NCI-H1694 treated with DMSO at 0.1 percent for 48 hours (cell line): ENCODE measurements at regions not wholly inside any gene's neighbourhood (a gene's known extent, or its start where the extent isn't known, plus 50 kb on each side); places are given as distances from the start of the nearest gene placed in this dataset.
A peak's percentile ranks its signal among the peaks of the same experiment; 100 is the strongest.

Source experiments
- DNase-seq: peaks from one replicate; lab custom pipeline; 2025; lab: John Stamatoyannopoulos, UW

DNA sequence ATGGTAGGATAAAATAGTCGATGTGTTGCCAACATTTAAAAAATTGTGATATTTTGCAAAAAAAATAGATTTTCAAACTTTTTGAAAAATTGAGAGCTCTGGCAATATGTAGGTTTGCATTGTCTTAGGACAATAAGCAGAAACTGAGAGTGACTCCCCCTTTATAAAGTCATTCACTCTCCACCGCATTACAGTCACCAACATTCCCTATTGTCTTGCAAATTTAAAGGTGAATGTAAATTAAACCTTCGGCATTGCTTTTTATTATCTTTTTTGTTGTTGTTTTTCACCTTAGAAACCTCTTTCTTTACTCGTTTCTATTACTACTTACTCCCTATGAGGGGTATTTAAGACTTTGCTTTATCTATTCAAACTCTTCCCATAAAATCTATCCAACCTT lies 944.2 kb downstream of the DTWD2 start:
- DNase-seq, result no peak

DNA sequence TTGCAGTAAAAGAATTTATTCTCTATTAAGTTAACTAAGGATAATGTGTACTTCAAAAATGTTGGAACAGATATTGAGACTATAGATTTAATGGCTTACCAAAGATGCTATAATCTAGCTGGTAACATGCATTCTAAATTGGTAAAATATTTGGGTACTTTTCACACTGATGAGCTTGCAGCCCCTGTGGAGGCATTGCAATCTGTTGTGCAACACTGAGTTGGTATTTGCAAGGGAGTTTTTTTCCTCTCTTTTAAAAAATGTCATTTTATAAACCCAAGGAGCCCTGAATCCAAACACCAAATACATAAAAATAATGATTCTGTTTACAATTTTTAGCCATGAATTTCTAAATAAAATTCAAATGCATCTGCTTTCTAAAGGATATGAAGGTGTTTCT lies 944.8 kb downstream of the DTWD2 start:
- no peak for DNase-seq

DNA sequence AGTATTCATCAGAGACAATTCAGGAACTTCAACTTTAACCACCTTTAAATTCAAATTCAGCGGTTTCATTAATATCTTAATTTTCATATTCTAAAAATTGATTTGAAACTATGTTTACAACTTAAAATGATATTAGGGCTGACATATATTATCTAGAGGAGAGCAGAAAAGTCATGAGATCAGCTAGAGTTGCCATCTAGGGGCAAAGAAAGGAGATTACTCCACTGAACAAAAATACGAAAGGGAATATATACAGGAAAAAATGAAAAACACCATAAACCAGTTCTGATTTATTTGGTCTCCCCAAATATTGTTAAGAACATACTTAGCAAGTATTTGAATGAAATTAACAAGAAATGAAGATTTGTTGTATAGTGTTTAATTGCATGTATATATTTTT lies 946.3 kb downstream of the DTWD2 start:
- DNase-seq, result no peak

DNA sequence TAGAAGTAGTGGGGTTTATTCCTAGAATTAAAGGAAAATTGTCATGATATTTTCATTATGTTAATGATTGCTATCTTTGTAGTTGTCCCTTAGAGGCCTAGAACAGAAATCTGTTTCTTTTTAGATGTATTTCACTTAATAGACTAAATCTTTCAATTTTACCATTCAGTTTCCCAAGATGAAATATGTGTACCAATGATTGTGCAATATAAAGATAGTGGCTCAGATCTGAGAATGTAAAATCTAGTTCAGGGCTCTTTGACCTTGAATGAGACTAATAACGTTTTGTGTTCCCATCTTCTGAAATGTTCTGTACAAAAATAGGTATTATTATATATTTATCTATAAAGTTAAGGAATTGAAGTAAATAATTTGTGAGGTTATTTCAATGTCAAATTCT lies 947.9 kb downstream of the DTWD2 start:
- no peak for DNase-seq

DNA sequence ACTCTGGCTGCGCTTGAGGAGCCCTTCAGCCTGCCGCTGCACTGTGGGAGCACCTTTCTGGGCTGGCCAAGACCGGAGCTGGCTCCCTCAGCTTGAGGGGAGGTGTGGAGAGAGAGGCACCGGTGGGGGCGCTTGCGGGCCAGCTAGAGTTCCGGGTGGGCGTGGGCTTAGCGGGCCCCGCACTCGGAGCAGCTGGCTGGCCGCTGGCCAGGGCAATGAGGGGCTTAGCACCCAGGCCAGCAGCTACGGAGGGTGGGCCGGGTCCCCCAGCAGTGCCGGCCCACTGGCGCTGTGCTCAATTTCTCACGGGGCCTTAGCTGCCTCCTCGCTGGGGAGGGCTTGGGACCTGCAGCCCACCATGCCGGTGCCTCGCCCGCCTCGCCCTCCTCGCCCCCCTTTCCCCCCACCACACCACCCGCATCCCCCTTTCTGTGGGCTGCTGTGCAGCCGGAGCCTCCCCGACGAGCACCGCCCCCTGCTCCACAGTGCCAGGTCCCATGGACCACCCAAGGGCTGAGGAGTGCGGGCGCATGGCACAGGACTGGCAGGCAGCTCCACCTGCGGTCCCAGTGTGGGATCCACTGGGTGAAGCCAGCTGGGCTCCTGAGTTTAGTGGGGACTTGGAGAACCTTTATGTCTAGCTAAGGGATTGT lies 954.5 kb downstream of the DTWD2 start:
- no peak for DNase-seq

DNA sequence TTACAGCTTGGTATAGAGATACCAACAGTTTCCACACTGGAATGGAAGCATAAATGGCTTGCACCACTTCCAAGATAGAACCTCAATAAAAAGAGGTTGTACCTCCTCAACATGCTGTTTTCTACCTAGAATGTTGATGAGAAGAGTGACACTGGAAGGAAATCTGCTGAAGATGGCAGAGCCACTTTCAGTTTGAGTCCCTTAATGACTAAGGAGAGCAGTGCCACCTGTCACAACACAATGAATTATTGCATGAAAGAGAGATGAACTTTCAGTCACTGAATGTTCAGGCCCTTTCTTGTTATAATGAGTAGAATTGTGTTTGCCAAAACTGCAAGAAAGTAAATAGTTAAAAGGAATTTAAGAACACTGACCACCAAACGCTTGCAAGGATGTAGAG lies 958.5 kb downstream of the DTWD2 start:
- DNase-seq, result no peak

DNA sequence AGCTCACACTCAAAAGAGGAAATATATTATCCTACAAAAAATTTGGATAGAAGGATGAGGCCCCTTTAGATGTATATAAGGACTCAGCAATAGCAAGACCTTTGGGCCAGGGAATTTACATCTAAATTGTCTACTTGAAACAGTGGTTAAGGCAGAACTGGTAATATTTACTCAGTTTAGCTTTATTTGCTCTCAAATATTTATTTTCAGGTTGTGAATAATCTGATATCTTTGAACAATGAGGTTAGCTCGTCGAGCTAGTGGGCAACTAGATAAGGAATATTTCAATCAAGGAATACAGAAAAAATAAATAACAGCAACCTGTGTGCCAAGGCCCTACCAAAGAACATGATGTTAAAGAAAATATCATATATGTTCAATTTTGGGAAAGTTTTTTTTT lies 966.3 kb downstream of the DTWD2 start:
- no peak for DNase-seq

DNA sequence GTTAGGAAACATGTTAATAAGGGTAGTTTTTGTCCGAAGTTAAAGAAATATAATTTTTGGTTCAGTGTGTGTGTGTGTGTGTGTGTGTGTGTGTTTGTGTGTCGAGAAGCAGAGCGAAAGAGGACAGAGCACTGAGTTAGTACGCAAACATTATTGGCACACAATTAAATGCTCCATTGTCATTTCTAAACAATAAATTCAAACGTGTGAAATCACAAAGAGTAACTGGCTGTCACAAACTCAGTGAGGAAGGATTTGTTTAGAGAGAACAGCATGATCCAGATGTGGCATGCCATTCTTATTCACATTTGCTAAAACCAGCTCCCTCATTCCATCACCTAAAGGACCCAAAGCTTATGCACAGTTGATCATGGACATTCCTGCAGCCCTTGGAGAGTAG lies 970.8 kb downstream of the DTWD2 start:
- no peak for DNase-seq

DNA sequence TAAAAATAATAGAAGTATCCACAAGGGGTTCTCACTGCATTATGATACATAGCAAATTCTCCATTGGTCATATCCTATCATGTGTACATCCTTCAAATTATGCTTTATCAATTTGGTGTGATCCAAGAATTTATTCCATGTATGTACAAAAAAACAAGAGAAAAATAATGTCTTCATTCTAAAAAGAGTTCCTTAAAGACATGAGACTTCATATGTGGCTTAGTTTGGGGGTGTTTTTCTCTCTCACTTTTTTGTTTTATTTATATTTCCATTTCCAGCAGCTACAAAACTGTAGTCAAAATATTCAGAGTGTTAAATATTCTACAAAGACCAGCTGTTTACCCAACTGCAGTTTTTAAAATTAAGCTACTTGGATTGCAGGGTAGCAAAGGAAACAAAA lies 972.0 kb downstream of the DTWD2 start:
- no peak for DNase-seq

DNA sequence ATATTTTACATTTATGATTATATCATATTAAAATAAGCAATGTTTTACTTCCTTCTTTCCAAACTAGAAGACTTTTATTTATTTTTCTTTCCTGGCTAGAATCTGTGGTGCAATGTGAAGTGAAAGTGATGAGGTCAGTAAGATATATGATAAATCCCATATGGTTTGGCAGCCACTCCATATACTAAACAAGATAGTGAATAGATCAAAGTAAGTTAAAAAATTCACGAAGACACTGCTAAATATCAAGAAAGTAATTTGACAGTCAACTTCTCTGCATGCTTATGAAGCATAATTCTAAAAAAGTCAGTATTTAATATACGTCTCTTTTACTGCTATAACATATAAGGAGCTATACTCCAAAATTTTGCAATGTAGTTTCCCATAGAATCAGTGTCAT lies 972.8 kb downstream of the DTWD2 start:
- DNase-seq, result no peak

DNA sequence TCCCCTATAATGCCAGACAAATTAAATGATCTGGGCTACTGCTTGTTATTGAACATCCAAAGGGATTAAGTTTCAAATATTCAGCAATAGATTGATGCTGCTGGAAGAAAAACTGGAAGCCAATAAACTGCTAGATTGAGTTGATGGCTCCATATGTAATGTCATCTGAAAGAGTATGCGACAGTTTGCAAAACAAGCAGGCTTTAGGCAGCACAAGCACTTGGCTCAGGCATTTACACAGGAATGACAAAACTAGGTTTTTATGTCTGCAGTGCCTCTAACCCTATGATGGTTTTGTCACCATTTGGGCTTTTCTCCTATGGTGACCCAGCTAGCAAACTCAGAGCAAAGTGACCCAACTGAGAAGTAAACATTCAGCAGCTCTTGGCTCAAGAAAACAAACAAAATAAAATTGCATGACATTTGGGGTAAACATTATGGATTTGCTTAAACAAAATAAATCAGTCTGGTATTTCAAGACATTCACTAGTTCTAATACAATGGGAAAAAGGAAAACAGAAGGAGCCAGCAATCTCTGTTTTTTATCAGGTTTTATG lies 978.5 kb downstream of the DTWD2 start:
- no peak for DNase-seq

DNA sequence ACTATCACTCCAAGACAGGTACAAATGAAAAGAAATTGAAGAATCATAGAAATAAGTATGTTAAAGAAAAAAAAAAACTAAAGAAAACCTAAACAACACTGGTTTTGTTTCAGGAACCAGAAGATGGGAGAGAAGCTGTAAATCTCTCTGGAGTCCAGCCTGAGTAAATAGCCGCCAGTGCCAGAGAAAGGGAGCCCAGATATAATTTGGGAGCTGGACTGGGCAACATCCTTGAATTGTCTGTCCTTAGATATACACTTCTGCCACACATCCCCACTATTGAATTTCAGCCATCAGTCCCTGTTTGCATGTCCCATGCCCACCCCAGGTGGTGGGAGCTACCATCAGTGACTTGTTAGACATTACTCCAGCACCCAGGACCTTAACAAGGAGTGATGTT lies 979.6 kb downstream of the DTWD2 start:
- DNase-seq, result no peak

DNA sequence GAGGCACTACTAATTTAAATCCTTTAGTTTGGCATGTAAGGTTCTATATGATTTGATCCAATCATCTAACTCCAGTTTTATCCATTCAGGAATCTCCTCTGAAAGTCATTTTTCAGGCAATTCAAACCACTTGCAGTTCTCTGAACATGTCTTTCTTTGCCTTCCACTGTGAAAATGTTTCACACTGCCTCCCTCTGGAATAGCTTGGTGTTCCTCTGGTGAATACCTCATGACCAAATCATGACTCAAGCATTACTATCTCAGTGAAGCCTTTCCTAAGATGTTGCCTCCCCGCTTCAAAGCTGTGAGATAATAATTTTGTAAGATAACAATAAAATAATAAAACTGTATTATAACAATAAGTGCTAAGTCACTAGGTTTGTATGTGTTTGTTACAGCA lies 981.1 kb downstream of the DTWD2 start:
- no peak for DNase-seq

DNA sequence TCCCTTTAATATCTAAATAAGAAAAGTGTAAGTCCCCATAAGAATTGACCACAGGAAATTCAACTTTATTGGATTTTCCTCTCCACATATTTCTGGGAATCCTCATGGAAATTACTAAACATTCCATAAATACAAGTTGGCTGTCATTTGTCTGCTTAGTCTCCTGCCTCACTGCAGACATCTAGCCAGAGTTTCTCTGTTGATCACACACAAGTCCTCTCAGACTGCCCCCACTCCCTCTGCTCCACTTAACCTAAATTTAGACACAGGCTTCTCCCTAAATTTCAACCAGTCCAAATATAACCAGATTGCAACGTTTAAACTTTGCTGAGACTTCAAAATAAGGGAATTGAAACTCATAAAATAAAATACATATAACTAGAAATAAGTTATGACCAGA lies 982.1 kb downstream of the DTWD2 start:
- no peak for DNase-seq

DNA sequence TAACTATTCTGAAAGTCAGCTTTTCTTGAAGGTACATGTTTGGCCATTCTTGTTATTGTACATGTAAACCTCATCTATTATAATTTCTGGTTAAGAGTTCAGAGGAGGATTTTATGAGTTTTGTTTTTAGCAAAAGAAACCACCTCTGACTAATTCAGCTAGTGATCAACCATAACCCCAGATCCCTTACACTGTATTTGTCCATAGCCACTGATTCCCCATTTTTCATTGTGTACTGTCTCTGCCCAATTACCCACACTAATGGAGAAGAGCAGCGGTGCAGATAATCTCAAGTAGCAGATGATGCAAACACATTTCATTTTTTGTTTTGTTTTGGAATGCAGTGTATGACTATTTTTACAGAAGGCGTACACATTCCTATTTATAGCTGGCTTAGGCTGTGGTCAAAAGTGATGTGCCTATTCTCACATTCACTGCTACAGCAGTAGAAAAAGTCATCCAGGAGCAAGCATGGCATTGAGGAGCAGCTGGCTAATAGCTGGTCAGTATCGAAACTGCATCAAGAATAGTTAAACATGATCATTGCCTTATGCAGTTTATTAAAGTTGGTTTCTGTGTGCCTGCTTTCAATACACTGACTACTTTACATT lies 988.3 kb downstream of the DTWD2 start:
- peak; percentile 8 for DNase-seq

DNA sequence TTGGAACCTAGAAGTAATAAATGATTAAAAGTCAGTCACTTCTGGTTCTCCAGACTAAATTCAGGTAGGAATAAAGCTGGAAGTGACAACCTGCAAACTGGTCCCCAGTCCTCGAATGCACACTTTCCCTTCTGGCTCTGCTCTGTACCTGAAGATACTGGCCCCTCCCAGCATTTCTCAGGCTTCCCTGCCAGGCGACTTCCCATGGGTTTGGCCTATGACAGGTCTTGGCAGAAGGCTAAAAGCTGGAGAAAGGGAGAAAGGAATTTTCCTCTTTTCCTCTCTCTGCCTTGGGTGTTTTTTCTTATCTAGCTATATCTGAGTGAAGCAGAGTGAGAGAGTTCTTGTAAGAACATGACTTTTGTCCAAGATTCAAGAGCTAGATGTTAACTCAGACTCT lies 1005.7 kb downstream of the DTWD2 start:
- no peak for DNase-seq

DNA sequence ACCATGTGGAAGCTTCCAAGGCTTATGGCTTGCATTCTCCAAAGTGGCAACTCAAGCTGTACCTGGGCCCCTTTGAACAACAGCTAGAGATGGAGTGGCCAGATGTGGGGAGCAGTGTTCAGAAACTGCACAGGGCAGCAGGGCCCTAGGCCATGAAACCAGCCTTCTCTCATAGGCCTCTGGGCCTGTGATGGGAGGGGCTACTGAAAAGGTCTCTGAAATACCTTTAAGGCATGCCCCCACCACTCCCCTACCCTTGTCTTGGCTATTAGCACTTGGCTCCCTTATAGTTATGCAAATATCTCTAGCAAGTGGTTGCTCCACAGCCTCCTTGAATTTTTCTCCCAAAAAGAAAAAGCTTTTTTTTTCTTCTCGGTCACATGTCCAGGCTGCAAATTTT lies 1014.6 kb downstream of the DTWD2 start:
- DNase-seq, result no peak

DNA sequence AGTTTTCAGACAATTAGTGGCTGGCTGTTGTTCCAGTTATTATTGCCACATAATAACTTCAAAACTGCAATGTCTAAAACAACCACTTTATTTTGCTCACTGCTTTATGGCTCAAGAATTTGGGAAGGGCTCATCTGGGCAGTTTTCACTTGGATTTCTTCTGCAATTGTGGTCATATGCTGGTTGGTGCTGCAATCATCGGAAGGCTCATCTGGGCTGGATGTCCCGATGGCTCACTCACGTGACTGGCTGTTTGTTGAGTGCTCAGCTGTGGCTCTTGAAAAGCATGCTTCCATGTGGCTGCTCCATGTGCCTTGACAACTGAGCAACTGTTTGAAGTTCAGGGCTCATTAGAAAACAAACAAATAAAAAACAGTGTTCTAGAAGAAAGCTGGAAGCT lies 1032.5 kb downstream of the DTWD2 start:
- no peak for DNase-seq

DNA sequence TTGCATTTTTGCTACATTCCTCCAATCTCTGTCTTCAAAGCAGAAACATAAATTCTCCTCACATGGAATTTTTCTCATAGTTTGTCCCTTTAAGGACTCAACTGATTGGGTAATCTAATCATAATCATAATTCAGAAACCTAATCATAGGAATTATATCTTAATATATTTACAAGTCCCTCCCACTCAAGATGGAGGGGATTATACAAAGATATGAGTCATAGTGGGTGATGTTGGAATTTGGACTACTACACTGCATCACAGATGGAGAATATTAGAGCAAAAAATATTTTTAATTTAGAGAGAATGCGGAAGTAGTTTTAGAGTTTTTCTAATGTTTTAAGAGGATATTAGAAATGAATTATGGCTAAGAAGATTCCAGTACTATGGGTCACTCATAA lies 1034.0 kb downstream of the DTWD2 start:
- no peak for DNase-seq

DNA sequence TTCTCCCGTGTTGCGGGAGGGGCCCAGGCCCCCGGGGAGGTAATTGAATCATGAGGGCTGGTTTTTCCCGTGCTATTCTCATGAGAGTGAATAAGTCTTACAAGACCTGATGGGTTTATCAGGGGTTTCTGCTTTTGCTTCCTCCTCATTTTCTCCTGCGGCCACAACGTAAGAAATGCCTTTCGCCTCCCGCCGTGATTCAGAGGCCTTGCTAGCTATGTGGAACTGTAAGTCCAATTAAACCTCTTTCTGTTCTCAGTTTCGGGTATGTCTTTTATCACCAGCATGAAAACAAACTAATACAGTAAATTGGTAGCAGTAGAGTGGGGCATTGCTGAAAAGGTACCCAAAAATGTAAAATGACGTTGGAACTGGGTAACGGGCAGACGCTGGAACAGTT lies 1035.1 kb downstream of the DTWD2 start:
- DNase-seq, result no peak

DNA sequence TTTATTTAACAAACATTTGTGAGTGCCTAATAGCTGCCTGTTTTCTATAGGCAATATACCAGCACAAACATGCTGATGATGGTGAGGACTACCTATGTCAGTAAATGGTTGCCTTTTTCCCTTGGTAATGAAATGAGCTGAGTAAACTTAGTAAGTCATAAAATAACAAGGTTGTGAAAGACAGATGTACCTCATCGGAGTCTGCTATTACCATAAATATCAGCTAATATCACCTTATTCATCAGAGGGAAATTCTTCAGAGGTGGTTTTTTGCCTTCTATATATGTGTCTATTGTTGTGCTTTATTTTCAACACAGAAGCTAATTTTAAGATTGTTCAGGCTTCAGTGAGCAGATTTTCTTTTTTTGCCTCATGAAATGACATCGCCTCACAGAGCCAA lies 1040.5 kb downstream of the DTWD2 start:
- no peak for DNase-seq

DNA sequence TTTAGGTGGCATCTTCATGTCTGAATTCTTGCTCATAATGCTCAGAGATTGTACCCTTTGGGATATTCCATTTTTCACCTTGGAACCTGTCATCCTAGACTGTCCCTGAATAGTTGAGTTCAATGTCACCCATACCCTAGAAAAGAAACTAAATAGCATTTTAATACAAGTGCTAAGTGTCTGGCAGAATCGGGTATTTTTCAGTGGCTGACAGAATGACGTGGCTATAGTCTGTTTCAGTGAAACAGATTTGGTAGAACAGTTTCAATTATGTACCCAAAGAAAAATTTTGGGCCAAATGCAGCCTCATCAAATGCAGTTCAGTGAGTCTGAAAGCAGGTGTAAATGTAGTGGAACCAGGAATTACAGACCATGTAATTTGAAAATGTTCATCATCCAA lies 1041.2 kb downstream of the DTWD2 start:
- no peak for DNase-seq

DNA sequence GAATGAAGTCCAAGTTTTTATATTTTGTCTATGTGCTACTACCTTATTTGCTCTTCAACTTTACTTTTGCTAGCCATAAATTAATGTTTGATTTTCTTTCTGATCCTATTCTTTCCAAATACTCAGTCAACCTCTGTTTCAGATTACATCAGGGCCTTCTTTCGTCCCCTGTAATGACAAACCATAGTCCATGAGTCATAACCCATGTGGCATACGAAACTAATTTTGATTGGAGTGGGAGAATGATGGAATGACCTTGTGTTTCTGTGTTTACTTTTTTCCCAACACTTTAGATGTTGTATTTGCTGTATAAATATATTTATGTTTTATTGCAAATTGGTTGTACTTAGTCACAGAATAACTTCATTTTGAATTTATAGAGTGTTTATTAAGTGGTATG lies 1043.1 kb downstream of the DTWD2 start:
- DNase-seq, result no peak

DNA sequence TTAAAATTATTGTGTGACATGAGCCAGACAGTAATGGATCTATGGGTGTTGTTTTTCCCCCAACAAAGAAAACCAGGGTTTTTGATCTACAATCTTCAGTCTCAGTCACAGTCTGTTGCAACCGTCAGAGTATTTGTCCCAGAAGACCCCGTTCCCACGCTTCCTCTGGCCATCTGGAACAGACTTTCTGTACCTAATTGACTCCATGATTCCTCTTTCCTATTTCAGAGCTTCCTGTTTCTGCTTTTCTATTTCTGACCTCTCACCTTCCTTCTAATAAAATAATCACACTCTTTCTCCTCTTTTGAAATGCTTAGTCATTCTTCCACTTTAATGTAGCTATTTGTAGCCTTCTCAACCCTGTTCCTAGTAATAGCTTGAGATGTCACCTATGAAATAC lies 1044.8 kb downstream of the DTWD2 start:
- DNase-seq, result no peak
